ENCODE measurements at regions not wholly inside any gene's neighbourhood (a gene's known extent, or its start where the extent isn't known, plus 50 kb on each side); places are given as distances from the start of the nearest gene placed in this dataset.

- H3K27me3 Mint-ChIP-seq (ENCODE audit: insufficient read depth, unreplicated experiment), result no peaks in the 10 kb centered on the region
- H3K4me1 ChIP-seq, result no peaks in the 10 kb centered on the region
- H3K36me3 ChIP-seq (ENCODE audit: control insufficient read depth, insufficient read depth, low read length), result no peaks in the 10 kb centered on the region
- BruUV-seq (replicated peaks), result no TSS peak
- H3K27ac Mint-ChIP-seq (ENCODE audit: unreplicated experiment), result no peak overlapping the region
- intact Hi-C loops (cut with micrococcal nuclease; ENCODE audit: unreplicated experiment), result no loop called here
- H3K27me3 ChIP-seq (replicated peaks; ENCODE audit: control insufficient read depth, insufficient read depth, low read length), result no peaks in the 10 kb centered on the region
- no peak overlapping the region for H3K4me3 ChIP-seq (ENCODE audit: low read depth, low read length)
- H3K9me3 Mint-ChIP-seq (ENCODE audit: unreplicated experiment), result peaks cover 6% of the 10 kb centered on the region
- H3K4me3 Mint-ChIP-seq (ENCODE audit: unreplicated experiment), result no peak overlapping the region
- H3K4me1 Mint-ChIP-seq (ENCODE audit: low read depth, unreplicated experiment), result no peaks in the 10 kb centered on the region
- TF ChIP-seq CTCF (IDR thresholded peaks at IDR 0.05; ENCODE audit: insufficient read depth in 1 of 2, low read depth in 1 of 2, low read length in 1 of 2, severe bottlenecking in 1 of 2, unreplicated experiment in 1 of 2), result no peak
- no peaks in the 10 kb centered on the region for H3K9me3 ChIP-seq
- H3K36me3 Mint-ChIP-seq (ENCODE audit: insufficient read depth, unreplicated experiment), result no peaks in the 10 kb centered on the region
- POLR2A ChIA-PET, result no interaction called here
- CTCF ChIA-PET, result no interaction called here
- no peak for DNase-seq
Measured at GRCh38 chr13:23488442-23488841, 54.9 kb upstream of the SACS start.

DNA sequence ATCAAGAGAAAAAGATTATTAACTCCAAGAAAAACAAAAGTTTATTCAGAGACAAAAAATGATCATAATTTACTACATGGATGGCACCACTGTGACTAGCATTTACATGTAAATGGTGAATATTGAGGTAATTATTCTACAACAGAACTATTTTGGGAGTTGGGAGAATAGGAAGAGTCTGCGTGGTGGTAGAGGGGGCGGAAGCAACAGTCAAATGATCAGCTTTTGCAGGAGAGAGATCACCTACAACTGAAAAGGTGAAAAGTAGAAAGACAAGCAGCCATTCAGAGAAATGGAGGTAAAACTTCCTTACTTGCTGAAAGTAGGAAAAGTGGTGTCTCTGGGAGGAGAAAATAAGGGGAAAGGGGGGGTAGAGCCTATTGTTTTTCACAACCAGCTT is 62.8 kb upstream of the SACS start:
- Histone ChIP-seq H3K36me3 (ENCODE audit: control insufficient read depth, insufficient read depth, low read length) (no peaks in the 10 kb centered on the region), H3K4me3 (ENCODE audit: low read depth, low read length) (no peak overlapping the region), H3K27me3 (replicated peaks; ENCODE audit: control insufficient read depth, insufficient read depth, low read length) (no peaks in the 10 kb centered on the region), H3K9me3 (no peaks in the 10 kb centered on the region), H3K4me1 (0 out of 2 replicates have a peak, but pooled peaks cover 6% of the 10 kb centered on the region)
- DNase-seq, result no peak
- no peak for TF ChIP-seq CTCF (IDR thresholded peaks at IDR 0.05; ENCODE audit: insufficient read depth in 1 of 2, low read depth in 1 of 2, low read length in 1 of 2, severe bottlenecking in 1 of 2, unreplicated experiment in 1 of 2)
- no TSS peak for BruUV-seq (replicated peaks)
- CTCF ChIA-PET, result no interaction called here
- intact Hi-C loops (cut with micrococcal nuclease; ENCODE audit: unreplicated experiment), result no loop called here
- POLR2A ChIA-PET, result no interaction called here
- no peaks in the 10 kb centered on the region for H3K36me3 Mint-ChIP-seq (ENCODE audit: insufficient read depth, unreplicated experiment)
- no peaks in the 10 kb centered on the region for H3K9me3 Mint-ChIP-seq (ENCODE audit: unreplicated experiment)
- H3K27ac Mint-ChIP-seq (ENCODE audit: unreplicated experiment), result no peak overlapping the region
- H3K4me1 Mint-ChIP-seq (ENCODE audit: low read depth, unreplicated experiment), result peaks cover 9% of the 10 kb centered on the region
- H3K27me3 Mint-ChIP-seq (ENCODE audit: insufficient read depth, unreplicated experiment), result no peaks in the 10 kb centered on the region
- H3K4me3 Mint-ChIP-seq (ENCODE audit: unreplicated experiment), result no peak overlapping the region

GRCh38 chr13:23497191-23497590 is 63.7 kb upstream of the SACS start:
- no peak for DNase-seq
- no TSS peak for BruUV-seq (replicated peaks)
- Mint-ChIP-seq H3K27ac (ENCODE audit: unreplicated experiment) (no peak overlapping the region), H3K4me1 (ENCODE audit: low read depth, unreplicated experiment) (peaks cover 9% of the 10 kb centered on the region), H3K4me3 (ENCODE audit: unreplicated experiment) (no peak overlapping the region), H3K27me3 (ENCODE audit: insufficient read depth, unreplicated experiment) (no peaks in the 10 kb centered on the region), H3K36me3 (ENCODE audit: insufficient read depth, unreplicated experiment) (no peaks in the 10 kb centered on the region), H3K9me3 (ENCODE audit: unreplicated experiment) (no peaks in the 10 kb centered on the region)
- H3K27me3 ChIP-seq (replicated peaks; ENCODE audit: control insufficient read depth, insufficient read depth, low read length), result no peaks in the 10 kb centered on the region
- H3K9me3 ChIP-seq, result no peaks in the 10 kb centered on the region
- no peak for TF ChIP-seq CTCF (IDR thresholded peaks at IDR 0.05; ENCODE audit: insufficient read depth in 1 of 2, low read depth in 1 of 2, low read length in 1 of 2, severe bottlenecking in 1 of 2, unreplicated experiment in 1 of 2)
- POLR2A ChIA-PET, result no interaction called here
- no peak overlapping the region for H3K4me3 ChIP-seq (ENCODE audit: low read depth, low read length)
- CTCF ChIA-PET, result no interaction called here
- intact Hi-C loops (cut with micrococcal nuclease; ENCODE audit: unreplicated experiment), result no loop called here
- 0 out of 2 replicates have a peak, but pooled peaks cover 6% of the 10 kb centered on the region for H3K4me1 ChIP-seq
- no peaks in the 10 kb centered on the region for H3K36me3 ChIP-seq (ENCODE audit: control insufficient read depth, insufficient read depth, low read length)

All from Caco-2 (cell line).